IgD-negative memory B cell (primary cell): ENCODE measurements at regions not wholly inside any gene's neighbourhood (a gene's known extent, or its start where the extent isn't known, plus 50 kb on each side); places are given as distances from the start of the nearest gene placed in this dataset.
"Not testable (repeated sequence)": the region's sequence is repeated elsewhere in the genome, so short reads cannot be mapped to it uniquely, and the experiment has no call there.

Experiments
- H3K27ac Mint-ChIP-seq, 3 donors: one replicate each; pipeline ENCODE4 v1.8.0; 2020 to 2022; ENCODE audit warnings: mild to moderate bottlenecking in 3 of 3, mixed read lengths in 3 of 3, moderate library complexity in 1 of 3
- H3K27me3 Mint-ChIP-seq: one replicate; pipeline ENCODE4 v1.8.0; 2021; ENCODE audit warnings: mixed read lengths
- H3K36me3 Mint-ChIP-seq: one replicate; pipeline ENCODE4 v1.8.0; 2020; ENCODE audit warnings: mild to moderate bottlenecking, mixed read lengths
- H3K4me1 Mint-ChIP-seq, 3 donors: one replicate each; pipeline ENCODE4 v1.8.0; 2020 to 2022; ENCODE audit warnings: mixed read lengths in 3 of 3, mild to moderate bottlenecking in 1 of 3
- H3K4me3 Mint-ChIP-seq, 4 donors: one replicate each; pipeline ENCODE4 v1.8.0; 2020 to 2022; ENCODE audit warnings: mild to moderate bottlenecking in 4 of 4, mixed read lengths in 4 of 4, moderate library complexity in 3 of 4
- H3K9me3 Mint-ChIP-seq, 3 donors: one replicate each; pipeline ENCODE4 v1.8.0; 2020 to 2021; ENCODE audit warnings: mixed read lengths in 3 of 3, mild to moderate bottlenecking in 1 of 3

- Mint-ChIP-seq H3K36me3 (no peaks in the 10 kb centered on the region), H3K4me1 (no peaks in the 10 kb centered on the region), H3K4me3 (no peak overlapping the region), H3K27me3 (no peaks in the 10 kb centered on the region), H3K9me3 (peaks cover 0 to 3% (median 0%) of the 10 kb centered on the region in 3 donors), H3K27ac (no peak overlapping the region)
These were observed 67.4 kb upstream of the BMP2 start for GRCh38 chr20:6699921-6700562.

- peaks cover 0 to 3% (median 0%) of the 10 kb centered on the region in 3 donors for H3K9me3 Mint-ChIP-seq
- H3K4me3 Mint-ChIP-seq: no peak overlapping the region
- H3K36me3 Mint-ChIP-seq: no peaks in the 10 kb centered on the region
- no peaks in the 10 kb centered on the region for H3K4me1 Mint-ChIP-seq
- H3K27ac Mint-ChIP-seq: no peak overlapping the region
- H3K27me3 Mint-ChIP-seq: no peaks in the 10 kb centered on the region
These were observed 68.8 kb upstream of the BMP2 start for GRCh38 chr20:6698723-6699122.

- H3K36me3 Mint-ChIP-seq: no peaks in the 10 kb centered on the region
- H3K4me3 Mint-ChIP-seq: no peak overlapping the region
- H3K27ac Mint-ChIP-seq: no peak overlapping the region
- H3K27me3 Mint-ChIP-seq: no peaks in the 10 kb centered on the region
- H3K4me1 Mint-ChIP-seq: no peaks in the 10 kb centered on the region
- peaks cover 0 to 3% (median 0%) of the 10 kb centered on the region in 3 donors for H3K9me3 Mint-ChIP-seq
These were observed 69.4 kb upstream of the BMP2 start for GRCh38 chr20:6698056-6698455.

- Mint-ChIP-seq H3K9me3 (peaks cover 0 to 3% (median 2%) of the 10 kb centered on the region in 3 donors), H3K4me1 (no peaks in the 10 kb centered on the region), H3K4me3 (no peak overlapping the region), H3K36me3 (no peaks in the 10 kb centered on the region), H3K27me3 (no peaks in the 10 kb centered on the region), H3K27ac (no peak overlapping the region)
These were observed 70.1 kb upstream of the BMP2 start for GRCh38 chr20:6697228-6697972.

GRCh38 chr20:6696001-6696400, 71.5 kb upstream of the BMP2 start:
- H3K9me3 Mint-ChIP-seq: peaks cover 2 to 5% (median 3%) of the 10 kb centered on the region in 3 donors
- no peak overlapping the region for H3K27ac Mint-ChIP-seq
- H3K4me3 Mint-ChIP-seq: no peak overlapping the region
- no peaks in the 10 kb centered on the region for H3K27me3 Mint-ChIP-seq
- no peaks in the 10 kb centered on the region for H3K4me1 Mint-ChIP-seq
- no peaks in the 10 kb centered on the region for H3K36me3 Mint-ChIP-seq

- H3K27me3 Mint-ChIP-seq, H3K36me3 Mint-ChIP-seq, H3K9me3 Mint-ChIP-seq, H3K4me1 Mint-ChIP-seq, H3K27ac Mint-ChIP-seq, H3K4me3 Mint-ChIP-seq: not testable (repeated sequence)
These were observed 73.7 kb upstream of the BMP2 start for GRCh38 chr20:6693808-6694198.

- Mint-ChIP-seq H3K4me3 (no peak overlapping the region), H3K27ac (no peak overlapping the region), H3K9me3 (peaks cover 4 to 5% (median 5%) of the 10 kb centered on the region in 3 donors), H3K36me3 (no peaks in the 10 kb centered on the region), H3K4me1 (no peaks in the 10 kb centered on the region), H3K27me3 (no peaks in the 10 kb centered on the region)
These were observed 74.2 kb upstream of the BMP2 start for GRCh38 chr20:6693178-6693807.

- Mint-ChIP-seq H3K36me3 (no peaks in the 10 kb centered on the region), H3K9me3 (peaks cover 4 to 5% (median 4%) of the 10 kb centered on the region in 3 donors), H3K4me3 (no peak overlapping the region), H3K4me1 (no peaks in the 10 kb centered on the region), H3K27me3 (no peaks in the 10 kb centered on the region), H3K27ac (no peak overlapping the region)
These were observed 74.8 kb upstream of the BMP2 start for GRCh38 chr20:6692566-6693173.

- peaks cover 1 to 8% (median 4%) of the 10 kb centered on the region in 3 donors for H3K9me3 Mint-ChIP-seq
- H3K4me1 Mint-ChIP-seq: no peaks in the 10 kb centered on the region
- H3K4me3 Mint-ChIP-seq: no peak overlapping the region
- H3K27ac Mint-ChIP-seq: no peak overlapping the region
- no peaks in the 10 kb centered on the region for H3K27me3 Mint-ChIP-seq
- H3K36me3 Mint-ChIP-seq: no peaks in the 10 kb centered on the region
These were observed 76.0 kb upstream of the BMP2 start for GRCh38 chr20:6691516-6691915.

- H3K9me3 Mint-ChIP-seq: peaks cover 1 to 10% (median 4%) of the 10 kb centered on the region in 3 donors
- H3K36me3 Mint-ChIP-seq: no peaks in the 10 kb centered on the region
- no peaks in the 10 kb centered on the region for H3K27me3 Mint-ChIP-seq
- H3K27ac Mint-ChIP-seq: no peak overlapping the region
- no peaks in the 10 kb centered on the region for H3K4me1 Mint-ChIP-seq
- H3K4me3 Mint-ChIP-seq: no peak overlapping the region
These were observed 78.0 kb upstream of the BMP2 start for GRCh38 chr20:6689339-6689973.

GRCh38 chr20:6686171-6686570, 81.3 kb upstream of the BMP2 start:
- Mint-ChIP-seq H3K4me1 (no peaks in the 10 kb centered on the region), H3K27ac (no peak overlapping the region), H3K36me3 (no peaks in the 10 kb centered on the region), H3K27me3 (no peaks in the 10 kb centered on the region), H3K9me3 (peaks cover 2 to 15% (median 3%) of the 10 kb centered on the region in 3 donors), H3K4me3 (no peak overlapping the region)

GRCh38 chr20:6685626-6686025, 81.9 kb upstream of the BMP2 start:
- Mint-ChIP-seq H3K36me3 (no peaks in the 10 kb centered on the region), H3K9me3 (peaks cover 0 to 10% (median 3%) of the 10 kb centered on the region in 3 donors), H3K27me3 (no peaks in the 10 kb centered on the region), H3K4me1 (no peaks in the 10 kb centered on the region), H3K27ac (no peak overlapping the region), H3K4me3 (no peak overlapping the region)

- no peaks in the 10 kb centered on the region for H3K4me1 Mint-ChIP-seq
- no peaks in the 10 kb centered on the region for H3K36me3 Mint-ChIP-seq
- peaks cover 2 to 10% (median 3%) of the 10 kb centered on the region in 3 donors for H3K9me3 Mint-ChIP-seq
- no peak overlapping the region for H3K4me3 Mint-ChIP-seq
- H3K27me3 Mint-ChIP-seq: no peaks in the 10 kb centered on the region
- H3K27ac Mint-ChIP-seq: no peak overlapping the region
These were observed 82.3 kb upstream of the BMP2 start for GRCh38 chr20:6685181-6685582.

GRCh38 chr20:6683021-6683977, 84.2 kb upstream of the BMP2 start:
- H3K4me3 Mint-ChIP-seq: no peak overlapping the region
- H3K27ac Mint-ChIP-seq: no peak overlapping the region
- peaks cover 4 to 15% (median 5%) of the 10 kb centered on the region in 3 donors for H3K9me3 Mint-ChIP-seq
- H3K4me1 Mint-ChIP-seq: no peaks in the 10 kb centered on the region
- H3K27me3 Mint-ChIP-seq: no peaks in the 10 kb centered on the region
- H3K36me3 Mint-ChIP-seq: no peaks in the 10 kb centered on the region
